WTC11 (cell line): ENCODE measurements at regions not wholly inside any gene's neighbourhood (a gene's known extent, or its start where the extent isn't known, plus 50 kb on each side); places are given as distances from the start of the nearest gene placed in this dataset.

Source experiments
- ATAC-seq: fragments of 200-7000 bp; cut with Tn5 transposase; 2 replicates; pipeline ENCODE4 v1.10.0; 2021; ENCODE audit warnings: mild to moderate bottlenecking, moderate library complexity
- CTCF ChIA-PET: fragments of 300-600 bp; sonication (Branson Sonifier 250); formaldehyde crosslinking; loops from one replicate; lab custom pipeline; 2021; ENCODE audit warnings: antibody characterized with exemption; lab: Charles Lee
- POLR2A ChIA-PET: fragments of 350-600 bp; sonication (Branson Sonifier 250); formaldehyde crosslinking; loops from one replicate; lab custom pipeline; 2021; ENCODE audit warnings: antibody characterized with exemption; lab: Charles Lee
- DNase-seq: peaks from one replicate; pipeline ENCODE4 v3.0.0; 2021; ENCODE audit warnings: low spot score
- H3K27ac Mint-ChIP-seq: 2 replicates; pipeline ENCODE4 v1.8.0; 2021; ENCODE audit warnings: mixed read lengths
- H3K27me3 Mint-ChIP-seq: 2 replicates; pipeline ENCODE4 v1.8.0; 2021; ENCODE audit warnings: low read depth, mild to moderate bottlenecking, moderate library complexity, mixed read lengths
- H3K36me3 Mint-ChIP-seq: 2 replicates; pipeline ENCODE4 v1.8.0; 2021; ENCODE audit warnings: mixed read lengths
- H3K4me1 Mint-ChIP-seq: 2 replicates; pipeline ENCODE4 v1.8.0; 2022; ENCODE audit warnings: mixed read lengths
- H3K4me3 Mint-ChIP-seq: 2 replicates; pipeline ENCODE4 v1.8.0; 2021; ENCODE audit warnings: mild to moderate bottlenecking, moderate library complexity, mixed read lengths
- H3K9me3 Mint-ChIP-seq: 2 replicates; pipeline ENCODE4 v1.8.0; 2021; ENCODE audit warnings: mixed read lengths
- AR ChIP-seq: fragments of 250-450 bp; sonication (Bioruptor Pico); IDR thresholded peaks from 2 replicates; pipeline ENCODE4 v1.9.0; 2021; ENCODE audit warnings: mild to moderate bottlenecking
- ARID4B ChIP-seq: sonication (generic); formaldehyde crosslinking; IDR thresholded peaks from 2 replicates; pipeline ENCODE4 v1.8.0; 2023; ENCODE audit warnings: missing genetic modification reagents, mild to moderate bottlenecking, borderline replicate concordance
- ATF2 ChIP-seq: sonication (generic); formaldehyde crosslinking; IDR thresholded peaks from 2 replicates; pipeline ENCODE4 v1.8.1; 2022; ENCODE audit warnings: low read depth, missing genetic modification reagents, borderline replicate concordance
- E2F4 ChIP-seq: sonication (generic); formaldehyde crosslinking; IDR thresholded peaks from 2 replicates; pipeline ENCODE4 v1.8.1; 2022; ENCODE audit warnings: low read depth, mild to moderate bottlenecking, moderate library complexity, missing genetic modification reagents, borderline replicate concordance
- ELF4 ChIP-seq: sonication (generic); formaldehyde crosslinking; IDR thresholded peaks from 2 replicates; pipeline ENCODE4 v1.8.1; 2022; ENCODE audit warnings: low read depth, mild to moderate bottlenecking, moderate library complexity, missing genetic modification reagents
- ETV6 ChIP-seq: sonication (generic); formaldehyde crosslinking; IDR thresholded peaks from 2 replicates; pipeline ENCODE4 v1.8.1; 2022; ENCODE audit warnings: mild to moderate bottlenecking, missing genetic modification reagents
- FOXP4 ChIP-seq: sonication (generic); formaldehyde crosslinking; IDR thresholded peaks from 2 replicates; pipeline ENCODE4 v1.8.0; 2022; ENCODE audit warnings: mild to moderate bottlenecking, missing genetic modification reagents
- JAZF1 ChIP-seq: fragments of 250-450 bp; sonication (Bioruptor Pico); IDR thresholded peaks from 2 replicates; pipeline ENCODE4 v1.9.0; 2021; ENCODE audit warnings: moderate library complexity, mild to moderate bottlenecking, inconsistent platforms
- OVOL2 ChIP-seq: fragments of 250-450 bp; sonication (Bioruptor Pico); IDR thresholded peaks from 2 replicates; pipeline ENCODE4 v1.9.0; 2021; ENCODE audit warnings: mild to moderate bottlenecking, borderline replicate concordance
- RORB ChIP-seq: fragments of 250-450 bp; sonication (Bioruptor Pico); IDR thresholded peaks from 2 replicates; pipeline ENCODE4 v1.9.0; 2021; ENCODE audit warnings: mild to moderate bottlenecking
- SMAD3 ChIP-seq: sonication (generic); formaldehyde crosslinking; IDR thresholded peaks from 2 replicates; pipeline ENCODE4 v1.8.0; 2022; ENCODE audit warnings: missing genetic modification reagents, mild to moderate bottlenecking, borderline replicate concordance
- ZNF121 ChIP-seq: sonication (generic); formaldehyde crosslinking; IDR thresholded peaks from 2 replicates; pipeline ENCODE4 v1.8.0; 2023; ENCODE audit warnings: missing genetic modification reagents
- ZNF219 ChIP-seq: sonication (generic); formaldehyde crosslinking; IDR thresholded peaks from 2 replicates; pipeline ENCODE4 v1.8.0; 2023; ENCODE audit warnings: missing genetic modification reagents, mild to moderate bottlenecking, borderline replicate concordance

GRCh38 chr1:30268923-30269666 is 454.3 kb downstream of the MATN1 start (continued):
- TF ChIP-seq AR (no peak), FOXP4 (CRISPR knock-in tag) (no peak), E2F4 (CRISPR knock-in tag) (no peak), RORB (CRISPR knock-in tag) (no peak), SMAD3 (CRISPR knock-in tag) (no peak), JAZF1 (no peak), ZNF219 (no peak)
- TF ChIP-seq, all 79 proteins: peak for 0

GRCh38 chr1:30267856-30268255 is 455.5 kb downstream of the MATN1 start:
- Mint-ChIP-seq H3K4me1 (no peaks in the 10 kb centered on the region), H3K9me3 (0 out of 2 replicates have a peak, but pooled peaks cover 4% of the 10 kb centered on the region), H3K36me3 (no peaks in the 10 kb centered on the region), H3K4me3 (no peak overlapping the region), H3K27me3 (no peaks in the 10 kb centered on the region; the same call in 1 of the 2 replicates), H3K27ac (no peak overlapping the region)
- no peak for ATAC-seq
- TF ChIP-seq OVOL2: no peak
- TF ChIP-seq ZNF121 (CRISPR knock-in tag): no peak
- TF ChIP-seq E2F4 (CRISPR knock-in tag): no peak
- no peak for TF ChIP-seq RORB (CRISPR knock-in tag)
- no peak for TF ChIP-seq ETV6 (CRISPR knock-in tag)
- no peak for TF ChIP-seq ATF2
- no peak for TF ChIP-seq ARID4B (CRISPR knock-in tag)
- no peak for TF ChIP-seq ELF4 (CRISPR knock-in tag)
- no peak for DNase-seq
- ChIA-PET CTCF (no interaction called here), POLR2A (no interaction called here)
